ENCODE measurements at regions not wholly inside any gene's neighbourhood (a gene's known extent, or its start where the extent isn't known, plus 50 kb on each side); places are given as distances from the start of the nearest gene placed in this dataset.

DNA sequence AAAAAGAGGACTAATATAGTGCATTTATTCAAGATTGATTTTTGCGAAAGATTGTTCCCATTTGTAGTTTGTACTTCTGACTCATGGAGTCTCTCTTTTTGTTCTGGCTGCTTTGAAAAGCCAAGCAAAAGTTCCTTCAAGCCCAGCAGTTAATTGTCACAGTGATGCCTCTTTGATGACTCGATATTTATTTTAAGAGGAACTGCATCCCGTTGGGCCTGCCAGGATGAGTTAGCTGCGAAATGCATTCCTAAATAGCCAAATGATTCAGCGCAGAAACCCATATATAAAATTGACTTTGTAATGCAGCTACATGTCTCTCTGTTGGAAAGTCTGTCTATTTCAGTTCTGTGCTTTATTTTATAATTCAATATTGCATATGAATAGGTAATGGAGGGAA is 295.1 kb downstream of the GBA3 start:
- no peaks in the 10 kb centered on the region for H3K27me3 Mint-ChIP-seq
- H3K9me3 Mint-ChIP-seq (ENCODE audit: insufficient read depth): peaks cover 2% of the 10 kb centered on the region
- Histone ChIP-seq H2AFZ (ENCODE audit: insufficient read depth, low read depth, low read length, poor library complexity, severe bottlenecking) (no peak overlapping the region), H3K27me3 (replicated peaks in 1 of 4; ENCODE audit: control extremely low read depth in 1 of 4, control insufficient read depth in 3 of 4, insufficient read depth in 4 of 4, low read length in 3 of 4) (no peaks in the 10 kb centered on the region), H3K9ac (ENCODE audit: low read length) (no peak overlapping the region), H3K4me1 (ENCODE audit: control insufficient read depth in 2 of 2, insufficient read depth in 2 of 2, low read length in 2 of 2) (no peaks in the 10 kb centered on the region), H4K20me1 (ENCODE audit: control insufficient read depth, insufficient read depth, low read length, poor library complexity, severe bottlenecking) (no peaks in the 10 kb centered on the region), H3K27ac (ENCODE audit: low read length in 2 of 2) (no peak overlapping the region), H3K36me3 (replicated peaks in 1 of 2; ENCODE audit: control extremely low read depth in 1 of 2, control insufficient read depth in 1 of 2, extremely low read depth in 1 of 2, insufficient read depth in 2 of 2, low read length in 1 of 2) (no peaks in the 10 kb centered on the region), H3K9me3 (ENCODE audit: control extremely low read depth in 1 of 3, control insufficient read depth in 2 of 3, insufficient read depth in 1 of 3, low read length in 2 of 3) (no peaks in the 10 kb centered on the region), H3K4me2 (replicated peaks; ENCODE audit: low read depth, low read length, poor library complexity, severe bottlenecking) (no peak overlapping the region), H3K4me3 (ENCODE audit: control extremely low read depth in 1 of 5, extremely low read depth in 1 of 5, insufficient read depth in 1 of 5, low read depth in 2 of 5, low read length in 4 of 5) (no peak overlapping the region), H3K79me2 (ENCODE audit: control insufficient read depth, insufficient read depth, low read length) (no peaks in the 10 kb centered on the region)
- 100% methylated on average over 4 of the region's 5 CpGs for WGBS (ENCODE audit: insufficient coverage)
- no peak for ATAC-seq (ENCODE audit: low read depth)
- ChIA-PET POLR2A (no interaction called here), CTCF (no interaction called here)
- TF ChIP-seq EZH2 (IDR thresholded peaks at IDR 0.05; ENCODE audit: borderline replicate concordance, insufficient read depth, low read depth, low read length, poor library complexity, severe bottlenecking): no peak
- TF ChIP-seq, protein P1, sequence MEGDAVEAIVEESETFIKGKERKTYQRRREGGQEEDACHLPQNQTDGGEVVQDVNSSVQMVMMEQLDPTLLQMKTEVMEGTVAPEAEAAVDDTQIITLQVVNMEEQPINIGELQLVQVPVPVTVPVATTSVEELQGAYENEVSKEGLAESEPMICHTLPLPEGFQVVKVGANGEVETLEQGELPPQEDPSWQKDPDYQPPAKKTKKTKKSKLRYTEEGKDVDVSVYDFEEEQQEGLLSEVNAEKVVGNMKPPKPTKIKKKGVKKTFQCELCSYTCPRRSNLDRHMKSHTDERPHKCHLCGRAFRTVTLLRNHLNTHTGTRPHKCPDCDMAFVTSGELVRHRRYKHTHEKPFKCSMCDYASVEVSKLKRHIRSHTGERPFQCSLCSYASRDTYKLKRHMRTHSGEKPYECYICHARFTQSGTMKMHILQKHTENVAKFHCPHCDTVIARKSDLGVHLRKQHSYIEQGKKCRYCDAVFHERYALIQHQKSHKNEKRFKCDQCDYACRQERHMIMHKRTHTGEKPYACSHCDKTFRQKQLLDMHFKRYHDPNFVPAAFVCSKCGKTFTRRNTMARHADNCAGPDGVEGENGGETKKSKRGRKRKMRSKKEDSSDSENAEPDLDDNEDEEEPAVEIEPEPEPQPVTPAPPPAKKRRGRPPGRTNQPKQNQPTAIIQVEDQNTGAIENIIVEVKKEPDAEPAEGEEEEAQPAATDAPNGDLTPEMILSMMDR (IDR thresholded peaks at IDR 0.05): no peak
- no peak overlapping the region for H3K27ac Mint-ChIP-seq
- intact Hi-C loops (cut with micrococcal nuclease): no loop called here
- no peak for DNase-seq
- H3K4me3 Mint-ChIP-seq: no peak overlapping the region
- H3K4me1 Mint-ChIP-seq: no peaks in the 10 kb centered on the region

DNA sequence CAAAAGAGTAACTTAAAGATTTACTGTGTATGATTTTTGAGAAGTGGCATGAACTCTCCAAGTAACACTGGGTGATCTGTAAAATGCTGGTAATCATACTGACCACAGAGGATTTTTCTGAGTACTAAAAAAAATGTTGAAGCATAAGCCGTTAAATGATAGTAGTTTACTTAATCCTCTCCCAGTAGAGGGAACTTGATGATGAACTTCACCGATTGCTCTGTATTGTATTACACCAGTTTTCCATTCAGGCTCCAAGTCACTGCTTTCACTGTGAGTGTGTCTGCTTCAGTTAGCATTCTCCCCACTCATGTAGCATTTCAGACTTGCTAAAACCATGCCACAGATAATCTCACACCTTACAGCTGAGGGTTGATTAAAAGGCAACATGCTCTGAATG is 294.1 kb downstream of the GBA3 start:
- TF ChIP-seq, protein P1 (IDR thresholded peaks at IDR 0.05): no peak
- TF ChIP-seq EZH2 (IDR thresholded peaks at IDR 0.05; ENCODE audit: borderline replicate concordance, insufficient read depth, low read depth, low read length, poor library complexity, severe bottlenecking): no peak
- no peaks in the 10 kb centered on the region for H4K20me1 ChIP-seq (ENCODE audit: control insufficient read depth, insufficient read depth, low read length, poor library complexity, severe bottlenecking)
- no peaks in the 10 kb centered on the region for H3K4me1 Mint-ChIP-seq
- H3K4me3 Mint-ChIP-seq: no peak overlapping the region
- ATAC-seq (ENCODE audit: low read depth) (no peak), DNase-seq (no peak)
- 83% methylated on average over 1 of the region's 2 CpGs for WGBS (ENCODE audit: insufficient coverage)
- H3K36me3 ChIP-seq (replicated peaks in 1 of 2; ENCODE audit: control extremely low read depth in 1 of 2, control insufficient read depth in 1 of 2, extremely low read depth in 1 of 2, insufficient read depth in 2 of 2, low read length in 1 of 2): no peaks in the 10 kb centered on the region
- POLR2A ChIA-PET: interaction anchor here (0.6 kb wide), 1 partner anchor 63 kb away, joined by 3 read pairs; no protein-coding TSS in a partner anchor
- H3K9me3 Mint-ChIP-seq (ENCODE audit: insufficient read depth): peaks cover 2% of the 10 kb centered on the region
- intact Hi-C loops (cut with micrococcal nuclease): no loop called here
- H3K4me3 ChIP-seq (ENCODE audit: control extremely low read depth in 1 of 5, extremely low read depth in 1 of 5, insufficient read depth in 1 of 5, low read depth in 2 of 5, low read length in 4 of 5): no peak overlapping the region
- CTCF ChIA-PET: no interaction called here
- no peaks in the 10 kb centered on the region for H3K27me3 ChIP-seq (replicated peaks in 1 of 4; ENCODE audit: control extremely low read depth in 1 of 4, control insufficient read depth in 3 of 4, insufficient read depth in 4 of 4, low read length in 3 of 4)
- no peak overlapping the region for H3K27ac Mint-ChIP-seq
- H3K27ac ChIP-seq (ENCODE audit: low read length in 2 of 2): no peak overlapping the region
- no peaks in the 10 kb centered on the region for H3K27me3 Mint-ChIP-seq
- H3K79me2 ChIP-seq (ENCODE audit: control insufficient read depth, insufficient read depth, low read length): no peaks in the 10 kb centered on the region
- no peak overlapping the region for H3K9ac ChIP-seq (ENCODE audit: low read length)
- H2AFZ ChIP-seq (ENCODE audit: insufficient read depth, low read depth, low read length, poor library complexity, severe bottlenecking): no peak overlapping the region
- no peak overlapping the region for H3K4me2 ChIP-seq (replicated peaks; ENCODE audit: low read depth, low read length, poor library complexity, severe bottlenecking)
- peaks cover 0 to 1% (median 0%) of the 10 kb centered on the region in 3 donors for H3K9me3 ChIP-seq (ENCODE audit: control extremely low read depth in 1 of 3, control insufficient read depth in 2 of 3, insufficient read depth in 1 of 3, low read length in 2 of 3)
- no peaks in the 10 kb centered on the region for H3K4me1 ChIP-seq (ENCODE audit: control insufficient read depth in 2 of 2, insufficient read depth in 2 of 2, low read length in 2 of 2)
